ENCODE measurements at regions not wholly inside any gene's neighbourhood (a gene's known extent, or its start where the extent isn't known, plus 50 kb on each side); places are given as distances from the start of the nearest gene placed in this dataset.
"Not testable (repeated sequence)": the region's sequence is repeated elsewhere in the genome, so short reads cannot be mapped to it uniquely, and the experiment has no call there.

DNA sequence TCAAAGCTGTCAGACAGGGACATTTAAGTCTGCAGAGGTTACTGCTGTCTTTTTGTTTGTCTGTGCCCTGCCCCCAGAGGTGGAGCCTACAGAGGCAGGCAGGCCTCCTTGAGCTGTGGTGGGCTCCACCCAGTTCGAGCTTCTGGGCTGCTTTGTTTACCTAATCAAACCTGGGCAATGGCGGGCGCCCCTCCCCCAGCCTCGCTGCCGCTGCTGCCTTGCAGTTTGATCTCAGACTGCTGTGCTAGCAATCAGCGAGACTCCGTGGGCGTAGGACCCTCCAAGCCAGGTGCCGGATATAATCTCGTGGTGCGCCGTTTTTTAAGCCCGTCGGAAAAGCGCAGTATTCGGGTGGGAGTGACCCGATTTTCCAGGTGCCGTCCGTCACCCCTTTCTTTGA, 107.1 kb upstream of the KLF12 start:
- H3K27me3 Mint-ChIP-seq (ENCODE audit: insufficient read depth, low read depth, poor library complexity); H3F3A ChIP-seq (replicated peaks; ENCODE audit: low read depth); H3K27ac Mint-ChIP-seq; H3K4me3 Mint-ChIP-seq; H3K4me1 Mint-ChIP-seq; H3K9me2 ChIP-seq (ENCODE audit: insufficient read depth); ATAC-seq; H3K79me2 ChIP-seq (replicated peaks; ENCODE audit: insufficient read depth); H3K36me3 ChIP-seq (ENCODE audit: insufficient read depth); H4K20me1 ChIP-seq (replicated peaks; ENCODE audit: insufficient read depth); DNase-seq (ENCODE audit: low spot score); H3K36me3 Mint-ChIP-seq (ENCODE audit: low read depth); H3K9me3 Mint-ChIP-seq; H3K4me2 ChIP-seq; H3K27me3 ChIP-seq (ENCODE audit: insufficient read depth); H3K4me1 ChIP-seq (ENCODE audit: insufficient read depth); H3K27ac ChIP-seq (ENCODE audit: low read depth): not testable (repeated sequence)
- H2AFZ ChIP-seq, result peak overlapping the region; percentile 94
- H3K4me3 ChIP-seq, result 0 out of 2 replicates have a peak overlapping the region, but pooled peaks have one; percentile 23

- no peaks in the 10 kb centered on the region for H3K9me2 ChIP-seq (ENCODE audit: insufficient read depth)
- H2AFZ ChIP-seq, result no peak overlapping the region
- no peaks in the 10 kb centered on the region for H3K79me2 ChIP-seq (replicated peaks; ENCODE audit: insufficient read depth)
- DNase-seq (ENCODE audit: low spot score) (no peak), ATAC-seq (no peak)
- Mint-ChIP-seq H3K27ac (no peak overlapping the region), H3K27me3 (ENCODE audit: insufficient read depth, low read depth, poor library complexity) (no peaks in the 10 kb centered on the region), H3K36me3 (ENCODE audit: low read depth) (no peaks in the 10 kb centered on the region), H3K4me1 (no peaks in the 10 kb centered on the region), H3K9me3 (no peaks in the 10 kb centered on the region), H3K4me3 (no peak overlapping the region)
- no peak overlapping the region for H3K27ac ChIP-seq (ENCODE audit: low read depth)
- H3K4me2 ChIP-seq, result no peak overlapping the region
- H3K36me3 ChIP-seq (ENCODE audit: insufficient read depth), result no peaks in the 10 kb centered on the region
- no peaks in the 10 kb centered on the region for H3F3A ChIP-seq (replicated peaks; ENCODE audit: low read depth)
- no peaks in the 10 kb centered on the region for H3K4me1 ChIP-seq (ENCODE audit: insufficient read depth)
- no peaks in the 10 kb centered on the region for H4K20me1 ChIP-seq (replicated peaks; ENCODE audit: insufficient read depth)
- H3K4me3 ChIP-seq, result no peak overlapping the region
- H3K27me3 ChIP-seq (ENCODE audit: insufficient read depth), result no peaks in the 10 kb centered on the region
- no peak for TF ChIP-seq POLR2AphosphoS5 (IDR thresholded peaks at IDR 0.05; ENCODE audit: low read depth)
- TF ChIP-seq STAT1 (IDR thresholded peaks at IDR 0.05; ENCODE audit: unreplicated experiment), result no peak
- no peak for TF ChIP-seq NANOG (IDR thresholded peaks at IDR 0.05; ENCODE audit: borderline replicate concordance)
- no peak for TF ChIP-seq JUNB (IDR thresholded peaks at IDR 0.05; ENCODE audit: unreplicated experiment)
- no peak for TF ChIP-seq ZNF114 (CRISPR knock-in tag; IDR thresholded peaks at IDR 0.05)
- no peak for TF ChIP-seq ZNF331 (CRISPR knock-in tag; IDR thresholded peaks at IDR 0.05; ENCODE audit: low read depth)
- TF ChIP-seq ETS1 (IDR thresholded peaks at IDR 0.05), result no peak
- no peak for TF ChIP-seq EZH2phosphoT487 (IDR thresholded peaks at IDR 0.05; ENCODE audit: unreplicated experiment)
- TF ChIP-seq EZH2 (IDR thresholded peaks at IDR 0.05; ENCODE audit: low read depth, unreplicated experiment), result no peak
- no peak for TF ChIP-seq CTCF (conservative IDR thresholded peaks at IDR 0.05; ENCODE audit: low read depth in 2 of 2)
- TF ChIP-seq, protein P1, sequence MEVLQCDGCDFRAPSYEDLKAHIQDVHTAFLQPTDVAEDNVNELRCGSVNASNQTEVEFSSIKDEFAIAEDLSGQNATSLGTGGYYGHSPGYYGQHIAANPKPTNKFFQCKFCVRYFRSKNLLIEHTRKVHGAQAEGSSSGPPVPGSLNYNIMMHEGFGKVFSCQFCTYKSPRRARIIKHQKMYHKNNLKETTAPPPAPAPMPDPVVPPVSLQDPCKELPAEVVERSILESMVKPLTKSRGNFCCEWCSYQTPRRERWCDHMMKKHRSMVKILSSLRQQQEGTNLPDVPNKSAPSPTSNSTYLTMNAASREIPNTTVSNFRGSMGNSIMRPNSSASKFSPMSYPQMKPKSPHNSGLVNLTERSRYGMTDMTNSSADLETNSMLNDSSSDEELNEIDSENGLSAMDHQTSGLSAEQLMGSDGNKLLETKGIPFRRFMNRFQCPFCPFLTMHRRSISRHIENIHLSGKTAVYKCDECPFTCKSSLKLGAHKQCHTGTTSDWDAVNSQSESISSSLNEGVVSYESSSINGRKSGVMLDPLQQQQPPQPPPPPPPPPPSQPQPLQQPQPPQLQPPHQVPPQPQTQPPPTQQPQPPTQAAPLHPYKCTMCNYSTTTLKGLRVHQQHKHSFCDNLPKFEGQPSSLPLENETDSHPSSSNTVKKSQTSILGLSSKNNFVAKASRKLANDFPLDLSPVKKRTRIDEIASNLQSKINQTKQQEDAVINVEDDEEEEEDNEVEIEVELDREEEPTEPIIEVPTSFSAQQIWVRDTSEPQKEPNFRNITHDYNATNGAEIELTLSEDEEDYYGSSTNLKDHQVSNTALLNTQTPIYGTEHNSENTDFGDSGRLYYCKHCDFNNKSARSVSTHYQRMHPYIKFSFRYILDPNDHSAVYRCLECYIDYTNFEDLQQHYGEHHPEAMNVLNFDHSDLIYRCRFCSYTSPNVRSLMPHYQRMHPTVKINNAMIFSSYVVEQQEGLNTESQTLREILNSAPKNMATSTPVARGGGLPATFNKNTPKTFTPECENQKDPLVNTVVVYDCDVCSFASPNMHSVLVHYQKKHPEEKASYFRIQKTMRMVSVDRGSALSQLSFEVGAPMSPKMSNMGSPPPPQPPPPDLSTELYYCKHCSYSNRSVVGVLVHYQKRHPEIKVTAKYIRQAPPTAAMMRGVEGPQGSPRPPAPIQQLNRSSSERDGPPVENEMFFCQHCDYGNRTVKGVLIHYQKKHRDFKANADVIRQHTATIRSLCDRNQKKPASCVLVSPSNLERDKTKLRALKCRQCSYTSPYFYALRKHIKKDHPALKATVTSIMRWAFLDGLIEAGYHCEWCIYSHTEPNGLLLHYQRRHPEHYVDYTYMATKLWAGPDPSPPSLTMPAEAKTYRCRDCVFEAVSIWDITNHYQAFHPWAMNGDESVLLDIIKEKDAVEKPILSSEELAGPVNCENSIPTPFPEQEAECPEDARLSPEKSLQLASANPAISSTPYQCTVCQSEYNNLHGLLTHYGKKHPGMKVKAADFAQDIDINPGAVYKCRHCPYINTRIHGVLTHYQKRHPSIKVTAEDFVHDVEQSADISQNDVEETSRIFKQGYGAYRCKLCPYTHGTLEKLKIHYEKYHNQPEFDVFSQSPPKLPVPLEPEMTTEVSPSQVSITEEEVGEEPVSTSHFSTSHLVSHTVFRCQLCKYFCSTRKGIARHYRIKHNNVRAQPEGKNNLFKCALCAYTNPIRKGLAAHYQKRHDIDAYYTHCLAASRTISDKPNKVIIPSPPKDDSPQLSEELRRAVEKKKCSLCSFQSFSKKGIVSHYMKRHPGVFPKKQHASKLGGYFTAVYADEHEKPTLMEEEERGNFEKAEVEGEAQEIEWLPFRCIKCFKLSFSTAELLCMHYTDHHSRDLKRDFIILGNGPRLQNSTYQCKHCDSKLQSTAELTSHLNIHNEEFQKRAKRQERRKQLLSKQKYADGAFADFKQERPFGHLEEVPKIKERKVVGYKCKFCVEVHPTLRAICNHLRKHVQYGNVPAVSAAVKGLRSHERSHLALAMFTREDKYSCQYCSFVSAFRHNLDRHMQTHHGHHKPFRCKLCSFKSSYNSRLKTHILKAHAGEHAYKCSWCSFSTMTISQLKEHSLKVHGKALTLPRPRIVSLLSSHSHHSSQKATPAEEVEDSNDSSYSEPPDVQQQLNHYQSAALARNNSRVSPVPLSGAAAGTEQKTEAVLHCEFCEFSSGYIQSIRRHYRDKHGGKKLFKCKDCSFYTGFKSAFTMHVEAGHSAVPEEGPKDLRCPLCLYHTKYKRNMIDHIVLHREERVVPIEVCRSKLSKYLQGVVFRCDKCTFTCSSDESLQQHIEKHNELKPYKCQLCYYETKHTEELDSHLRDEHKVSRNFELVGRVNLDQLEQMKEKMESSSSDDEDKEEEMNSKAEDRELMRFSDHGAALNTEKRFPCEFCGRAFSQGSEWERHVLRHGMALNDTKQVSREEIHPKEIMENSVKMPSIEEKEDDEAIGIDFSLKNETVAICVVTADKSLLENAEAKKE (CRISPR knock-in tag; IDR thresholded peaks at IDR 0.05), result no peak
- no peak for TF ChIP-seq CREB1 (CRISPR knock-in tag; IDR thresholded peaks at IDR 0.05; ENCODE audit: low read depth)
Observed at GRCh38 chr13:74230984-74231501, 96.8 kb upstream of the KLF12 start.
